Left ventricle myocardium superior (tissue), 1 donor: ENCODE measurements at regions not wholly inside any gene's neighbourhood (a gene's known extent, or its start where the extent isn't known, plus 50 kb on each side); places are given as distances from the start of the nearest gene placed in this dataset.

Experiments
- ATAC-seq: fragments of 200-7000 bp; cut with Tn5 transposase; one replicate; pipeline ENCODE4 v1.9.1; 2020; ENCODE audit warnings: mild to moderate bottlenecking, moderate library complexity
- DNase-seq: peaks from one replicate; pipeline ENCODE4 v3.0.0-alpha.2; 2020
- intact Hi-C: fragments of 100-400 bp; cut with micrococcal nuclease; formaldehyde crosslinking; loops from one replicate; pipeline ENCODE4 v1.11.0; 2022
- donor health status: DM: no; HTN: yes; CAD: no; lungs with severe emphysema.

GRCh38 chr1:194512957-194513356, 1326.5 kb upstream of the B3GALT2 start:
- intact Hi-C loops: no loop called here
- DNase-seq (no peak), ATAC-seq (no peak)

GRCh38 chr1:194512345-194512744, 1325.9 kb upstream of the B3GALT2 start:
- no peak for ATAC-seq

DNA sequence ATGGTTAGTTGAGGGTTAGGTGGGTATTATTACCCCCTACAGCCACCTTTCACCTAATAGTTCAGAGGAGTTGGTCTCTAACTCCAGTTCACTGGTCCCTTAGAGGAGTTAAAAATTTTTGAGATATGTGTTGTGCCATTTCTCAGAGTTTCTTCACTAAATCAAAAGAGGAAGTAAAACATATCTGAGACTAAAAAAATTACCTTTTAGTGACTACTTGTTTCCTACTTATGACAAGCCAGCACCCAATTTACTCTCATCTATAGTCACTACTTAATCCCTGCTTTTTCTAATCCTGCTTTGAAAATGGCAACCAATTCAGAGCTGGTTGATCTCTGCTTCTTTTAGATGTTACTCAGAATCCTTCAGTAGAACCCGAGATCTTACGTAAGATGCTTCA, 1316.8 kb upstream of the B3GALT2 start:
- intact Hi-C loops: no loop called here
- no peak for ATAC-seq

More at GRCh38 chr1:194512345-194512744, 1325.9 kb upstream of the B3GALT2 start:
- no peak for DNase-seq
- intact Hi-C loops: no loop called here

GRCh38 chr1:194495434-194495833, 1309.0 kb upstream of the B3GALT2 start:
- no peak for DNase-seq
- intact Hi-C loops: no loop called here
- no peak for ATAC-seq

More for the DNA sequence above, 1316.8 kb upstream of the B3GALT2 start:
- no peak for DNase-seq

GRCh38 chr1:194487172-194487571, 1300.8 kb upstream of the B3GALT2 start:
- ATAC-seq (no peak), DNase-seq (no peak)
- intact Hi-C loops: no loop called here

- ATAC-seq (no peak), DNase-seq (no peak)
- intact Hi-C loops: no loop called here
Observed at GRCh38 chr1:194485432-194485831, 1299.0 kb upstream of the B3GALT2 start.

GRCh38 chr1:194478731-194479130, 1292.3 kb upstream of the B3GALT2 start:
- no peak for DNase-seq
- ATAC-seq: no peak
- intact Hi-C loops: no loop called here

- intact Hi-C loops: no loop called here
- DNase-seq: no peak
- no peak for ATAC-seq
Observed at GRCh38 chr1:194477908-194478307, 1291.5 kb upstream of the B3GALT2 start.

DNA sequence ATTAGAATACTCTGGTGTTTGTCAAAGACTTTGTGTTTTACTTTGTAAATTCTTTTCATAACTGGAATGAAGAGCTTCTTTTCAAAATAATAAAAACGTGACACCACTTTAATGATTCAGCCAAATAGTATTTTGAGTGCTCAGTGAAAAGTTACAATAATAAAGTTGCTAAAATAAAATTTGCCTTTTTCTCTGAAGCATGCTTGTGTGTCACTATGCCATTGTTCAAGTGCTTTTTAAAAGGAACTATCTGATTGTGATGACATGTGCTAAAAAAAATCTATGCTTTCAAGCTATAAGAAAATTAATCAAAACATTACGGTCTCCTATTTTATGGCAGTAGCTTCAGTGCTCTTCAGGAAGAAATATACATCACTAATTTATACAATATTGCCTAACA, 1290.5 kb upstream of the B3GALT2 start:
- DNase-seq (no peak), ATAC-seq (no peak)
- intact Hi-C loops: no loop called here

- intact Hi-C loops: no loop called here
- no peak for ATAC-seq
- no peak for DNase-seq
Observed at GRCh38 chr1:194476351-194476750, 1289.9 kb upstream of the B3GALT2 start.

DNA sequence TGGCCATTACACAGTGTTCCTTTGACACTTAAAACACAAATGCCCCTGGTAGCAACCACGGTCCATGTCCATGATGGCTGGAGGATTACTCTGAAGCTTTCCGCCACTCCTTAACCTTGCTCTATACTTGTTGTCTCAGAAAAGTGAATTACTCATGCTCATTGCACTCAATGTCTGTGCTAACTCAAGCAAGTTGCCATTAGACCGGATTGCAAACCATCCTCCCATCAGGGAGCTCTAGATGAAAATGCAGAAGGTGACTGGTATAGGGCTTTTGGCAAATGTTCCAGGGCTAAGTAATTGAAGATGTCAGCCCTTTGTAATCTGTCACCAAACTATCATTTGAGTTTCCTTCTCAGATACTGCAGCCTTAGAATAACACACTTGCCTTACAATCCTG, 1288.3 kb upstream of the B3GALT2 start:
- ATAC-seq (no peak), DNase-seq (no peak)
- intact Hi-C loops: no loop called here

DNA sequence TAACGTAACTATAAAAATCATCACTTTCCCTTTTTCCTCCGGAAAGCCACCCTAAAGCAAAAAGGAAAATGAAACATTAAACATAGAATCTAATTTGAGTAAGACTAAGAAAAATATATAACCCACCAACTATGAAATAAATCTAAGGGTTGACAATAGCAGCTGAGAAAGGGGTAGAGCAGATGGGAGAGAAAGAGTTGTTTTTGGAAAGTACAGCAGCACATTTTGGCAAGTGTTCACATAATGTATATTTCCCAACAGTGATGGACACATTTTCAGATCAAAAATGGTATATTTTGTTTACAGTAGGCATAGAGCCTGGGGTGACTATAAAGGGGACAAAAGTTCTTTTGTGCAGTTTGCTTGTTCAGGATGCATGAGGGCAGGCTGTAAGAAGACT, 1287.4 kb upstream of the B3GALT2 start:
- no peak for DNase-seq
- intact Hi-C loops: no loop called here
- ATAC-seq: no peak

GRCh38 chr1:194469282-194469681, 1282.9 kb upstream of the B3GALT2 start:
- intact Hi-C loops: no loop called here
- no peak for DNase-seq
- no peak for ATAC-seq

GRCh38 chr1:194466706-194467105, 1280.3 kb upstream of the B3GALT2 start:
- no peak for DNase-seq
- intact Hi-C loops: no loop called here
- ATAC-seq: peak; percentile 45

- DNase-seq (no peak), ATAC-seq (no peak)
- intact Hi-C loops: no loop called here
Observed at GRCh38 chr1:194447636-194448035, 1261.2 kb upstream of the B3GALT2 start.

- intact Hi-C loops: no loop called here
- DNase-seq (no peak), ATAC-seq (no peak)
Observed at GRCh38 chr1:194445244-194445643, 1258.8 kb upstream of the B3GALT2 start.

- intact Hi-C loops: no loop called here
- ATAC-seq (no peak), DNase-seq (no peak)
Observed at GRCh38 chr1:194442901-194443575, 1256.6 kb upstream of the B3GALT2 start.

DNA sequence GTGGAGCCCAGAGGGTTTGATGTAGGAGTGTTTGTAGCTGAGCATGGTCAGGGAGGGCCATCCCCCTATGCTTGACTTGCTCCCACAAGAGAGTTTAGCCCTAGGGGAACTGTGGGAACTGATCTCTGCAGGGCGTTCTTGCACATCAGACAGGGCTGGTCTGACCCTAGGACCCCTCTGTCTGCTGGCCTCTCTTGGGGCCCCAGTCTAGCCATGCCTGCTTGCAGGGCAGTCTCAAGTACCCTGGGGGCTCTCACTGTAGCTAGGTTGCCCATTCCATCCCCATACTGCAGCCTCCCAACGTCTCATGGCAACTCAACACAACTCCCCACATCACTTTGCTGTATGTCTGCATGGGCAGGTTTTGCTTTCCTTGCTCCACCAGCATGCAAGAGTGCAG, 1250.7 kb upstream of the B3GALT2 start:
- intact Hi-C loops: no loop called here
- ATAC-seq (no peak), DNase-seq (no peak)

- ATAC-seq (no peak), DNase-seq (peak; percentile 26)
- intact Hi-C loops: no loop called here
Observed at GRCh38 chr1:194431121-194431520, 1244.7 kb upstream of the B3GALT2 start.

DNA sequence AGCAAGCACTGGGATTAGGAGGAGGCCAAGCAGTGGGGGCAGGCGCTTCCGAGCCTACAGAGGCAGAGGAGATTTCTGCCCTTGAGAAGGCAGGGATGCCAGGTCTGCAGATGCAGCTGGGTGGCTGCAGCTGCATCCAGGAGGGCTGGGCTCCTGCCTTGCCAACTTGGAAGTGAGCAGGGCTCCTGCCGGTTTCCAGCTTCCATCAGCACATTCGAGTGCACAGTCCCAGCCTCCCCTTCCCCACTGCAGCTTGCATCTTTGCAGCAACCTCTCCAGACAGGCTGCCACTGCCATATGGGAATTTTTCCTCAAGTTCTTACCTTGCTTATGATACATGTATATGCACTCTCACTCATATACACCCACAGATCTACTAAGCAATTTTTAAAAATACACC, 1234.3 kb upstream of the B3GALT2 start:
- DNase-seq (no peak), ATAC-seq (no peak)
- intact Hi-C loops: no loop called here

DNA sequence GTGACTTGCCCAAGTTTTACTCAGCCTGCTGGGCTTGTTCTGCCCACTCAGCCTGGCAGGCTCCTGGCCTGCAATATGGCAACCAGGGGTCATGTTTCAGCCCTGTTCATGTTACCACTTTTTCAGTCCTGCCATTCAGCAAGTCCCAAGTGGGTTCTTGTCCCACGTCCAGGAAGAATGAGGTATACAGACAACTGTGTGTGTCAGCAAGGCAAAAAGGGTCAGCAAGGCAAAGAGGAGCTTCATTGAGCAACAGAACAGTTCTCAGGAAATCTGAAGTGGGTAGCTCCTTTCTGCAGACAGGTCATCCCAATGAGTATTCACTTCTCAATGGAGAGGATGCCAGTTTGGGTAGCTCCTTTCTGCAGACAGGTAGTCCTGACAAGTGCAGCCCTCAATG, 1233.3 kb upstream of the B3GALT2 start:
- intact Hi-C loops: no loop called here
- DNase-seq (no peak), ATAC-seq (no peak)

DNA sequence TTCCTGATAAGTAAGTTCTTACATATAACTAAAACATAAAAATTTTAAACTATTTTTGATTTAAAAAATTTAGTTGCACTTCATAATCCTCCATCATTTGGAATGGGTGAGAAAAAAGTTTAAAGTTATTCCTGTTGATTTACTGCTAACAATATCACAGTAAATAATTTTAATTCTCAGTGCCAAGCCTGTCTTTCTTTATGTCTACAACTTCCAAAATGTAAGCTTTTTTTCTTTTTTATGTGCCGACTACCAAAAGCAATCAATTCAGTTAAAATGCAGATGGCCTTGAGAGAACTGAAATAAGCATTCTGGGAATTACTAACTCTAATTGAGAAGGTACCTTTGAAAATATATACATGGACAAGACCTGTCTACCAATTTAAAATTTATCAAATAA, 1224.3 kb upstream of the B3GALT2 start:
- DNase-seq (no peak), ATAC-seq (no peak)
- intact Hi-C loops: no loop called here
